K562 (cell line): ENCODE measurements at regions not wholly inside any gene's neighbourhood (a gene's known extent, or its start where the extent isn't known, plus 50 kb on each side); places are given as distances from the start of the nearest gene placed in this dataset.

Source experiments
- ATAC-seq: fragments of 200-7000 bp; cut with Tn5 transposase; 3 replicates; pipeline ENCODE4 v1.9.1; 2020; ENCODE audit warnings: moderate library complexity
- BruUV-seq: library from RNA; stranded (reverse); fragments of 400-500 nt; replicated peaks from 2 replicates; lab custom pipeline; 2021; lab: Mats Ljungman, UMichigan
- CTCF ChIA-PET: fragments of 300-600 bp; formaldehyde crosslinking; extraction: SDS; loops from one replicate; lab custom pipeline; 2021; ENCODE audit warnings: low intra/inter-chr PET ratio; lab: Yijun Ruan, JAX
- POLR2A ChIA-PET: fragments of 300-600, 350-650 bp; sonication (Branson Sonifier 250); formaldehyde crosslinking; extraction: SDS; loops from one replicate; lab custom pipeline; 2021; ENCODE audit warnings: antibody characterized with exemption, inconsistent platforms; lab: Yijun Ruan, JAX
- DNase-seq, 4 experiments: peaks; one replicate each; pipeline versions ENCODE4 v3.0.0 to v3.0.0-alpha.2; 2011 to 2018; ENCODE audit warnings: low spot score in 3 of 4, mixed read lengths in 3 of 4; ENCODE audit errors: extremely low read depth in 1 of 4
- FAIRE-seq: peaks from 2 replicates; lab custom pipeline; 2011; peaks lifted over from hg19 to GRCh38; lab: Jason Lieb, UNC
- H2AFZ ChIP-seq: 2 replicates; pipeline ENCODE4 v1.6.0; 2011; ENCODE audit warnings: low read depth, low read length, control low read depth, inconsistent platforms
- H3K27ac ChIP-seq: fragments of 200-600 bp; 3 replicates; pipeline ENCODE4 v1.8.0; 2011; ENCODE audit warnings: low read depth, mild to moderate bottlenecking, control low read depth, inconsistent platforms, low read length, moderate library complexity, mixed read lengths; ENCODE audit errors: extremely low read depth
- H3K27me3 ChIP-seq, 2 experiments: fragments of 300-600 bp in 1 of 2; 2 replicates in 1 of 2; 3 replicates in 1 of 2; pipeline versions ENCODE4 v1.6.0 to v1.8.0; 2011; ENCODE audit warnings: inconsistent platforms in 2 of 2, low read length in 2 of 2, mild to moderate bottlenecking in 1 of 2, mixed read lengths in 1 of 2, moderate library complexity in 1 of 2; ENCODE audit not compliant: control insufficient read depth in 2 of 2, insufficient read depth in 2 of 2
- H3K36me3 ChIP-seq: fragments of 300-600 bp; 3 replicates; pipeline ENCODE4 v1.8.0; 2011; ENCODE audit warnings: mild to moderate bottlenecking, low read length, inconsistent platforms; ENCODE audit not compliant: control insufficient read depth, insufficient read depth
- H3K4me1 ChIP-seq, 2 experiments: fragments of 200-600 bp in 1 of 2; replicated peaks in 1 of 2; 2 replicates in 1 of 2; 3 replicates in 1 of 2; pipeline versions ENCODE4 v1.5.1 to v1.8.0; 2011; ENCODE audit warnings: inconsistent platforms in 2 of 2, low read length in 2 of 2, mild to moderate bottlenecking in 1 of 2, mixed read lengths in 1 of 2, moderate library complexity in 1 of 2; ENCODE audit not compliant: control insufficient read depth in 2 of 2, insufficient read depth in 2 of 2
- H3K4me2 ChIP-seq: 2 replicates; pipeline ENCODE4 v1.6.1; 2011; ENCODE audit warnings: low read length, control low read depth, inconsistent platforms, mixed read lengths; ENCODE audit not compliant: insufficient read depth
- H3K4me3 ChIP-seq: fragments of 200-600 bp; sonication (generic), shearing (Covaris generic); 2 replicates; pipeline ENCODE4 v1.5.1; 2016; ENCODE audit warnings: control low read depth, inconsistent platforms
- H3K79me2 ChIP-seq: fragments of 200-600 bp; 3 replicates; pipeline ENCODE4 v1.8.0; 2011; ENCODE audit warnings: low read length, inconsistent platforms; ENCODE audit not compliant: control insufficient read depth, insufficient read depth
- H3K9ac ChIP-seq, 2 experiments: 2 replicates each; pipeline versions ENCODE4 v1.6.0 to v1.6.1; 2011; ENCODE audit warnings: low read depth in 2 of 2, low read length in 2 of 2, control low read depth in 1 of 2, inconsistent platforms in 1 of 2, mild to moderate bottlenecking in 1 of 2, mixed read lengths in 1 of 2; ENCODE audit not compliant: insufficient read depth in 1 of 2
- H3K9me1 ChIP-seq: one replicate; pipeline ENCODE4 v1.6.0; 2011; ENCODE audit warnings: inconsistent platforms, mild to moderate bottlenecking, low read length, moderate library complexity; ENCODE audit not compliant: control insufficient read depth, insufficient read depth
- H3K9me3 ChIP-seq: replicated peaks from 2 replicates; pipeline ENCODE4 v1.5.1; 2011; ENCODE audit warnings: low read depth, low read length, inconsistent platforms; ENCODE audit not compliant: control insufficient read depth, insufficient read depth
- H4K20me1 ChIP-seq: replicated peaks from 2 replicates; pipeline ENCODE4 v1.6.1; 2011; ENCODE audit warnings: low read length, inconsistent platforms, mixed read lengths; ENCODE audit not compliant: control insufficient read depth, insufficient read depth
- FOXM1 ChIP-seq, 2 experiments: fragments of 450-650 bp in 1 of 2; sonication (generic) in 1 of 2; formaldehyde crosslinking in 1 of 2; IDR thresholded peaks; 2 replicates each; pipeline versions ENCODE4 v1.6.1 to v1.9.0; 2017 to 2022; ENCODE audit warnings: low read depth in 2 of 2, mild to moderate bottlenecking in 2 of 2, missing genetic modification reagents in 1 of 2, moderate library complexity in 1 of 2
- JUN ChIP-seq, 2 experiments: sonication (generic) in 1 of 2; formaldehyde crosslinking in 1 of 2; IDR thresholded peaks; 2 replicates each; pipeline versions ENCODE4 v1.6.1 to v1.8.0; 2012 to 2022; ENCODE audit warnings: borderline replicate concordance in 2 of 2, mild to moderate bottlenecking in 2 of 2, improper control_type of control experiment in 1 of 2, low read depth in 1 of 2, low read length in 1 of 2, missing genetic modification reagents in 1 of 2
- NR2C1 ChIP-seq, 2 experiments: fragments of 450-650 bp; IDR thresholded peaks; 2 replicates each; pipeline ENCODE4 v1.6.1; 2017; ENCODE audit warnings: mild to moderate bottlenecking in 2 of 2, antibody characterized with exemption in 1 of 2, inconsistent platforms in 1 of 2, missing compliant biosample characterization in 1 of 2, missing genetic modification characterization in 1 of 2
- RAD51 ChIP-seq: fragments of 450-650 bp; IDR thresholded peaks from 2 replicates; pipeline ENCODE4 v1.7.1; 2016; ENCODE audit warnings: low read depth, mild to moderate bottlenecking, borderline replicate concordance
- RNF2 ChIP-seq: sonication (generic); IDR thresholded peaks from 2 replicates; pipeline ENCODE4 v1.6.1; 2016
- TBP ChIP-seq: optimal IDR thresholded peaks from 2 replicates; pipeline ENCODE3; 2011; ENCODE audit warnings: low read depth, low read length, improper control_type of control experiment
- ZNF121 ChIP-seq: sonication (generic); formaldehyde crosslinking; conservative IDR thresholded peaks from 2 replicates; pipeline ENCODE4 v1.8.0; 2022; ENCODE audit warnings: missing genetic modification reagents
- ZSCAN32 ChIP-seq: fragments of 450-650 bp; formaldehyde crosslinking; IDR thresholded peaks from 2 replicates; pipeline ENCODE4 v1.4.0; 2020; ENCODE audit warnings: mild to moderate bottlenecking, moderate library complexity
- WGBS: fragments of 100-300 bp; shearing (Covaris generic); methylation state at CpG from one replicate; pipeline ENCODE4 v1.1.6; 2016; ENCODE audit warnings: low coverage, mixed read lengths; ENCODE audit not compliant: insufficient coverage; ENCODE audit errors: missing lambda C conversion rate; 5-methylcytosine and 5-hydroxymethylcytosine counted together
- in situ Hi-C: fragments of 300-500 bp; cut with MboI; formaldehyde crosslinking; loops from 4 replicates; pipeline ENCODE4 v1.15.0; 2018; ENCODE audit warnings: inconsistent platforms, mixed read lengths
- intact Hi-C: fragments of 100-400 bp; cut with micrococcal nuclease; formaldehyde crosslinking; loops from 2 replicates; pipeline ENCODE4 v1.14.2; 2022
- TF ChIP-seq, protein P1 (sequence below): sonication (generic); formaldehyde crosslinking; IDR thresholded peaks from 2 replicates; pipeline ENCODE4 v1.5.0; 2020; ENCODE audit warnings: missing genetic modification reagents

- no peak for TF ChIP-seq JUN (IDR thresholded peaks at IDR 0.05; ENCODE audit: borderline replicate concordance, low read depth, low read length)
- no peak for TF ChIP-seq JUN (CRISPR knock-in tag; IDR thresholded peaks at IDR 0.05; ENCODE audit: borderline replicate concordance)
- no peak for TF ChIP-seq NR2C1 (IDR thresholded peaks at IDR 0.05)
- TF ChIP-seq NR2C1 (tag; IDR thresholded peaks at IDR 0.05): no peak
- TF ChIP-seq RNF2: no peak
- TF ChIP-seq ZSCAN32: no peak
- no peak for TF ChIP-seq TBP
- TF ChIP-seq FOXM1 (IDR thresholded peaks at IDR 0.05; ENCODE audit: low read depth): no peak
- no peak for TF ChIP-seq FOXM1 (CRISPR knock-in tag; IDR thresholded peaks at IDR 0.05; ENCODE audit: low read depth)
These were observed 82.5 kb downstream of the SPRY4 start (continued) for GRCh38 chr5:142242272-142242671.

DNA sequence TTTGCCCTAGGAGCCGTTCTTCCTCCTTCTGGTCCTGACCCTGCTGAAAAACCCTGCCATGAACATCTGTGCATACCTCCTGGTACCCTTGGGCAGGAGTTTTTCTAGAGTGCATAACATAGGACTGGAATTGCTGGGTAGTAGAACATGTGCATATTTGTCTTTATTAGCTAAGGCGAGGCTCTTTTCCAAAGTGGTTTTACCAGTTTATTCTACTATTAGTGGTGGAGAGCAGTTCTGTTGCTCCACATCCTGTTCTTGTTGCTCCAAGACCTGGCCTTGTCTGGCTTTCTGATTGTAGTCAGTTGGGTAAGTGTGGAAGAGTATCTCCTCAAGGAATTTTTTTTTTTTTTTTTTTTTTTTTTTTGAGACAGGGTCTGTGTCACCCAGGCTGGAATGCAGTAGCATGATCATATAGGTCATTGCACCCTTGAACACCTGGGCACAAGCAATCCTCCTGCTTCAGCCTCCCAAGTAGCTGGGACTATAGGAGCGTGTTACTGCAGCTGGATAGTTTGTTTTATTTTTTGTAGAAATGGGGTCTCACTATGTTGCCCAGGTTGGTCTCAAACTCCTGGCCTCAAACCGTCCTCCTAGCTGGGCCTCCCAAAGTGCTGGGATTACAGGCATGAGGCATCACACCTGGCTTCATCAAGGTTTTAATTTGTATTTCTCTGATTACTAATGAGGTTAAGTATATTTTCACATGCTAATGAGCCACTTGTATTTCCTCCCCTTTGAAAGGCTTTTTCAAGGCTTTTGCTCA is 85.2 kb downstream of the SPRY4 start:
- Histone ChIP-seq H3K79me2 (no peaks in the 10 kb centered on the region), H3K27ac (no peak overlapping the region), H2AFZ (no peak overlapping the region), H3K9me1 (no peaks in the 10 kb centered on the region), H4K20me1 (no peaks in the 10 kb centered on the region), H3K9me3 (no peaks in the 10 kb centered on the region), H3K4me1 (peaks cover 0 to 6% of the 10 kb centered on the region in 2 experiments; a peak in 1 of 5 replicates), H3K27me3 (peaks cover 0 to 11% of the 10 kb centered on the region in 2 experiments; a peak in 4 of 5 replicates), H3K4me2 (no peak overlapping the region), H3K4me3 (no peak overlapping the region), H3K9ac (no peak overlapping the region), H3K36me3 (no peaks in the 10 kb centered on the region)
- BruUV-seq: no TSS peak
- ATAC-seq: no peak
- no peak for DNase-seq
- TF ChIP-seq, protein P1, sequence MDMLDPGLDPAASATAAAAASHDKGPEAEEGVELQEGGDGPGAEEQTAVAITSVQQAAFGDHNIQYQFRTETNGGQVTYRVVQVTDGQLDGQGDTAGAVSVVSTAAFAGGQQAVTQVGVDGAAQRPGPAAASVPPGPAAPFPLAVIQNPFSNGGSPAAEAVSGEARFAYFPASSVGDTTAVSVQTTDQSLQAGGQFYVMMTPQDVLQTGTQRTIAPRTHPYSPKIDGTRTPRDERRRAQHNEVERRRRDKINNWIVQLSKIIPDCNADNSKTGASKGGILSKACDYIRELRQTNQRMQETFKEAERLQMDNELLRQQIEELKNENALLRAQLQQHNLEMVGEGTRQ (CRISPR knock-in tag): no peak
- TF ChIP-seq RAD51: no peak
- peak; percentile 73 for TF ChIP-seq ZNF121 (CRISPR knock-in tag)
- POLR2A ChIA-PET: no interaction called here
- intact Hi-C loops (no loop called here), in situ Hi-C loops (no loop called here)
- FAIRE-seq: no peak
- 15% methylated on average over 4 of the region's 4 CpGs for WGBS
- CTCF ChIA-PET: no interaction called here
